Fibroblast of villous mesenchyme (primary cell): ENCODE measurements at regions not wholly inside any gene's neighbourhood (a gene's known extent, or its start where the extent isn't known, plus 50 kb on each side); places are given as distances from the start of the nearest gene placed in this dataset.
"Not testable (repeated sequence)": the region's sequence is repeated elsewhere in the genome, so short reads cannot be mapped to it uniquely, and the experiment has no call there.

Experiments used
- DNase-seq: peaks from one replicate; pipeline ENCODE4 v3.0.0-alpha.2; 2010; ENCODE audit warnings: low read depth
- H3K4me3 ChIP-seq: 2 replicates; pipeline ENCODE4 v1.5.1; 2011; ENCODE audit warnings: low read depth, mild to moderate bottlenecking, low read length
- TF ChIP-seq, protein P1 (sequence below): IDR thresholded peaks from 2 replicates; pipeline ENCODE4 v1.5.1; 2012; ENCODE audit warnings: low read depth, mild to moderate bottlenecking, low read length; ENCODE audit not compliant: insufficient read depth

- DNase-seq, result no peak
- no peak overlapping the region for H3K4me3 ChIP-seq
- TF ChIP-seq, protein P1, sequence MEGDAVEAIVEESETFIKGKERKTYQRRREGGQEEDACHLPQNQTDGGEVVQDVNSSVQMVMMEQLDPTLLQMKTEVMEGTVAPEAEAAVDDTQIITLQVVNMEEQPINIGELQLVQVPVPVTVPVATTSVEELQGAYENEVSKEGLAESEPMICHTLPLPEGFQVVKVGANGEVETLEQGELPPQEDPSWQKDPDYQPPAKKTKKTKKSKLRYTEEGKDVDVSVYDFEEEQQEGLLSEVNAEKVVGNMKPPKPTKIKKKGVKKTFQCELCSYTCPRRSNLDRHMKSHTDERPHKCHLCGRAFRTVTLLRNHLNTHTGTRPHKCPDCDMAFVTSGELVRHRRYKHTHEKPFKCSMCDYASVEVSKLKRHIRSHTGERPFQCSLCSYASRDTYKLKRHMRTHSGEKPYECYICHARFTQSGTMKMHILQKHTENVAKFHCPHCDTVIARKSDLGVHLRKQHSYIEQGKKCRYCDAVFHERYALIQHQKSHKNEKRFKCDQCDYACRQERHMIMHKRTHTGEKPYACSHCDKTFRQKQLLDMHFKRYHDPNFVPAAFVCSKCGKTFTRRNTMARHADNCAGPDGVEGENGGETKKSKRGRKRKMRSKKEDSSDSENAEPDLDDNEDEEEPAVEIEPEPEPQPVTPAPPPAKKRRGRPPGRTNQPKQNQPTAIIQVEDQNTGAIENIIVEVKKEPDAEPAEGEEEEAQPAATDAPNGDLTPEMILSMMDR, result no peak
Observed at GRCh38 chr5:18601185-18601584, 966.9 kb downstream of the TAF11L14 start.

- no peak overlapping the region for H3K4me3 ChIP-seq
- DNase-seq, result no peak
- TF ChIP-seq, protein P1, result no peak
Observed at GRCh38 chr5:18602402-18602801, 968.1 kb downstream of the TAF11L14 start.

DNA sequence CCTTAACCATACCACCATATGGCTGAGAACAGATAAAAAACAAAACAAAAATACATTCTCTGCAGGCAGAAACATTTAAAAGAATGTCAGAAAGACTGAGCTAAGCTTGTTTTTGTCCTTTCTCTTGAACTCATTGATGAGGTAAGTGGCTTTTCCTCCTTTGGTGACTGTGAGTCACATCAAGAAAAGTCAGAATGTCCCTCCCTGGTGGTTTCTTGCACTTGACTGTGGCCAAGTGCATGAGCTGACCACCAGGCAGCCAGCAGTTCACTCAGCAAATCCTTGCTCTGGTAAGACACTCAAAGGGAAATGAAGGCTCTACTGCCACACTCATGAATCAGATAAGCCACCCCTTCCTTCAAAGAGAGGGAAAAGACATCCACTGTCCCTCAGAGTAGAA, 970.9 kb downstream of the TAF11L14 start:
- H3K4me3 ChIP-seq, result no peak overlapping the region
- DNase-seq, result no peak
- TF ChIP-seq, protein P1, result no peak

DNA sequence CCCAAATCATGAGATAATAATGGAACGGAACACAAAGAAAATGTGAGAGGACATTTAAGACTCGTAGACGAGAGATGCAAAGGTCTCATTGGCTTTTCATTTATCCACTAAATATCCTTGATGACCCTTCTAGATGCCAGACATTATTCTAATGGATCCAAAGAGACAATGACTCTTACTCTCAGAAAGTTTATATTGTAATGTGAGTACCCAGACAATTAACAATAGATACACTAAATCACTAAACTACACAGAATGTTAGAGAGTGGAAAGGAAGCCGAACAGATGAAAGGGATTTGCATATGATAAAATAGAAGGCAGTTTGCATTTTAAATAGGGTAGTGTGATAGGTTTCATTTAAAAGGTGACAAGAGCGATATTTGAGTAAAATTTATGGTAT, 973.3 kb downstream of the TAF11L14 start:
- no peak overlapping the region for H3K4me3 ChIP-seq
- TF ChIP-seq, protein P1, result no peak
- DNase-seq, result no peak

DNA sequence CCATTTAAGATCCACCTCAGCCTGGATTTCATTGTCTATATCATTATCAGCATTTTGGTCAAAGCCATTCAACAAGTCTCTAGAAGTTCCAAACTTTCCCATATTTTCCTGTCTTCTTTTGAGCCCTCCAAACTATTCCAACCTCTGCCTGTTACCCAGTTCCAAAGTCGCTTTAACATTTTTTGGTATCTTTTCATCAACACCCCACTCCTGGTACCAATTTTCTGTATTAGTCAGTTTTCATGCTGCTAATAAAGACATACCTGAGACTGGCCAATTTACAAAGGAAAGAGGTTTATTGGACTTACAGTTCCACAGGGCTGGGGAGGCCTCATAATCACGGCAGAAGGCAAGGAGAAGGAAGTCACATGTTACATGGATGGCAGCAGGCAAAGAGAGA, 982.9 kb downstream of the TAF11L14 start:
- H3K4me3 ChIP-seq, DNase-seq: not testable (repeated sequence)

DNA sequence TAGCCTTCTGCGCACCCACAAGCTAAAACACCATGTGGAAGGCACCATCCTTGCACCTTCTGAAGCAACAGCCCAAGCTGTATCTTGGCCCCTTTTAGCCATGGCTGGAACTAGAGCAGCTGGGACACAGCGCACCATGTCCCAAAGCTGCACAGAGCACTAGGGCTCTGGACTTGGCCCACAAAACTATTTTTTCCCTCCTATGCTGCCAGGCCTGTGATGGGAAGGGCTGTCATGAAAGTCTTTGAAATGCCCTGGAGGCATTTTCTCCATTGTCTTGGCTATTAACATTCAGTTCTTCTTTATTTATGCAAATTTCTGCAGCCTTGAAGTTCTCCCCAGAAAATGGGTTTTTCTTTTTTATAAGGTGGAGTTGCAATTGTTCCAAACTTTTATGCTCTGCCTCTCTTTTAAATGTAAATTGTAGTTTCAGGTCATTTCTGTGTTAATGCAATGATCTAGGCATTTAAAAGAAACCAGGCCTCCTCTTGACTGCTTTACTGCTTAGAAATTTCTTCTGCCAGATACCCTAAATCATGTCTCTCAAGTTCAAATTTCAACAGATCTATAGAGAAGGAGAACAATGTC, 996.3 kb downstream of the TAF11L14 start:
- no peak overlapping the region for H3K4me3 ChIP-seq
- TF ChIP-seq, protein P1, result no peak
- DNase-seq, result no peak

- H3K4me3 ChIP-seq, result no peak overlapping the region
- TF ChIP-seq, protein P1, result no peak
- DNase-seq, result no peak
Observed at GRCh38 chr5:18652404-18653215, 1018.4 kb downstream of the TAF11L14 start.
